ENCODE measurements at regions not wholly inside any gene's neighbourhood (a gene's known extent, or its start where the extent isn't known, plus 50 kb on each side); places are given as distances from the start of the nearest gene placed in this dataset.
"Not testable (repeated sequence)": the region's sequence is repeated elsewhere in the genome, so short reads cannot be mapped to it uniquely, and the experiment has no call there.

DNA sequence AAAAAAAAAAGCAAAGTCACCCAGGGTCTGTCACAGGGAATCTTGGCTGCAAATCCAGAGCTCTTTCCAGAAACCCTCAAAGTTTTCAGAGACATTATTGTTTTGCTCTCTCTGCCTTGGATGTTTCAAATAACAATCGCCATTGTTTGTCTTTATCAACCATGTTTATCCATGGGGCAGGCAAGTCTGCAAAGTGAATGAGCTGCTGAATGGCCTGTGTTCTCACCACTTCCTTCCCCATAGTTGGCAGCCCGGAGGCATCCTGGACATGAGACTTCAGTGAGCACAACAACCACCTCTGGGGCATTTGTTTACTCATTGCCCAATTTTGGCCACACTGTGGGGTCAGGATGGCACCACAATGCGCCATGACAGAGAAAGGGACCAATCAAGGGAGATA, 53.1 kb upstream of the USP7 start:
- H3K9me2 ChIP-seq (replicated peaks; ENCODE audit: low read length), result no peaks in the 10 kb centered on the region

DNA sequence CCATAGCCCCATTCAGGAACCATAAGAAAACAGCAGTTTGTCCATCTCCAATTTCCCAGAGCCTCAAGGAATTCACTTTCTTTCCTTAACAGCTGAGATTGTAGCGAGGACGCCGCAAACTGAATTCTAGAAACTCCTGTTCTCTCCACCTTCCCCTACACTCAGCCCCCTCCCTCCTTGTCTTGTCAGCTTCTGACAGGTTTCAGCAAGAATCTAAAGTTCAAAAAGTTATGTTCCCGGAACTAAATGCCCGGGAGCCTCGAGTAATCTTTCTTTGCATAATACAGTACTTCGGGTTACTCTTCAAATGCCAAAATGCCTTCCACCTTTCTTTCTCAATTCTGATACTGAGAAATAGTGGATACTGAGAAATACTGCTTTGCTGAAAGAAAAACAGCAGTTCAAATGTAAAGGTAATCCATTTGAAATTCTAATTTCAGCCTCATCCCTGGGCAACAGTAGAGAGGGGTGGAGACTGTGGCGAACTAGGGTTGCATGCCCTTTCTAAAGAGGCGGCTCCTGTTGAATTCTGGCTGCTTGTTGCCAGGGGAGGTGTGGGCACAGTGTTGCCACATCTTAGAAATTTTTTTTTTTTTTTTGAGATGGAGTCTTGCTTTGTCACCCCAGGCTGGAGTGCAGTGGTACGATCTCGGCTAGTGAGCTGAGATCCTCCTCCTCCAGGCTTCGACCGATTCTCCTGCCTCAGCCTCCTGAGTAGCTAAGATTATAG, 63.5 kb upstream of the USP7 start:
- ChIA-PET POLR2A (ENCODE audit: unreplicated experiment) (no interaction called here), CTCF (no interaction called here)
- no peak for TF ChIP-seq EZH2 (IDR thresholded peaks at IDR 0.05; ENCODE audit: low read length, unreplicated experiment)
- TF ChIP-seq, protein P1, sequence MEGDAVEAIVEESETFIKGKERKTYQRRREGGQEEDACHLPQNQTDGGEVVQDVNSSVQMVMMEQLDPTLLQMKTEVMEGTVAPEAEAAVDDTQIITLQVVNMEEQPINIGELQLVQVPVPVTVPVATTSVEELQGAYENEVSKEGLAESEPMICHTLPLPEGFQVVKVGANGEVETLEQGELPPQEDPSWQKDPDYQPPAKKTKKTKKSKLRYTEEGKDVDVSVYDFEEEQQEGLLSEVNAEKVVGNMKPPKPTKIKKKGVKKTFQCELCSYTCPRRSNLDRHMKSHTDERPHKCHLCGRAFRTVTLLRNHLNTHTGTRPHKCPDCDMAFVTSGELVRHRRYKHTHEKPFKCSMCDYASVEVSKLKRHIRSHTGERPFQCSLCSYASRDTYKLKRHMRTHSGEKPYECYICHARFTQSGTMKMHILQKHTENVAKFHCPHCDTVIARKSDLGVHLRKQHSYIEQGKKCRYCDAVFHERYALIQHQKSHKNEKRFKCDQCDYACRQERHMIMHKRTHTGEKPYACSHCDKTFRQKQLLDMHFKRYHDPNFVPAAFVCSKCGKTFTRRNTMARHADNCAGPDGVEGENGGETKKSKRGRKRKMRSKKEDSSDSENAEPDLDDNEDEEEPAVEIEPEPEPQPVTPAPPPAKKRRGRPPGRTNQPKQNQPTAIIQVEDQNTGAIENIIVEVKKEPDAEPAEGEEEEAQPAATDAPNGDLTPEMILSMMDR (conservative IDR thresholded peaks at IDR 0.05; ENCODE audit: low read depth, low read length), result no peak
- TF ChIP-seq EZH2phosphoT487 (IDR thresholded peaks at IDR 0.05; ENCODE audit: borderline replicate concordance, low read length), result no peak
- H3K9me2 ChIP-seq (replicated peaks; ENCODE audit: low read length), result no peaks in the 10 kb centered on the region
- no peaks in the 10 kb centered on the region for H3K9me3 ChIP-seq (ENCODE audit: low read length)
- H3K79me2 ChIP-seq (ENCODE audit: low read length), result no peaks in the 10 kb centered on the region
- no peaks in the 10 kb centered on the region for H3K4me1 ChIP-seq (ENCODE audit: insufficient read depth, low read length)
- no peak overlapping the region for H3K4me2 ChIP-seq (ENCODE audit: low read length)
- no peak overlapping the region for H3K4me3 ChIP-seq (ENCODE audit: low read length)
- H4K20me1 ChIP-seq (ENCODE audit: low read length), result no peaks in the 10 kb centered on the region
- intact Hi-C loops (cut with micrococcal nuclease), result no loop called here
- H3K36me3 ChIP-seq (ENCODE audit: low read depth, low read length), result no peaks in the 10 kb centered on the region
- no peak overlapping the region for H3K27ac ChIP-seq (ENCODE audit: low read length)
- no peak for ATAC-seq
- H3K9ac ChIP-seq (ENCODE audit: low read length), result no peak overlapping the region
- no peak for DNase-seq
- peak overlapping the region; percentile 23; the same call in 1 of the 2 replicates for H2AFZ ChIP-seq (ENCODE audit: low read length)
- BruUV-seq (replicated peaks), result no TSS peak
- no peaks in the 10 kb centered on the region for H3F3A ChIP-seq (ENCODE audit: low read length, unreplicated experiment)
- H3K27me3 ChIP-seq (ENCODE audit: low read length), result no peaks in the 10 kb centered on the region

More for the DNA sequence above, 53.1 kb upstream of the USP7 start:
- ATAC-seq (no peak), DNase-seq (no peak)
- Histone ChIP-seq H3K9ac (ENCODE audit: low read length) (no peak overlapping the region), H3K4me1 (ENCODE audit: insufficient read depth, low read length) (no peaks in the 10 kb centered on the region), H3K4me2 (ENCODE audit: low read length) (no peak overlapping the region), H3K9me3 (ENCODE audit: low read length) (no peaks in the 10 kb centered on the region), H4K20me1 (ENCODE audit: low read length) (no peaks in the 10 kb centered on the region), H3K79me2 (ENCODE audit: low read length) (no peaks in the 10 kb centered on the region), H3K36me3 (ENCODE audit: low read depth, low read length) (no peaks in the 10 kb centered on the region), H2AFZ (ENCODE audit: low read length) (no peak overlapping the region), H3K27me3 (ENCODE audit: low read length) (no peaks in the 10 kb centered on the region), H3K27ac (ENCODE audit: low read length) (no peak overlapping the region), H3K4me3 (ENCODE audit: low read length) (no peak overlapping the region), H3F3A (ENCODE audit: low read length, unreplicated experiment) (no peaks in the 10 kb centered on the region)
- intact Hi-C loops (cut with micrococcal nuclease), result no loop called here
- BruUV-seq (replicated peaks), result no TSS peak
- ChIA-PET POLR2A (ENCODE audit: unreplicated experiment) (no interaction called here), CTCF (no interaction called here)
- TF ChIP-seq EZH2phosphoT487 (IDR thresholded peaks at IDR 0.05; ENCODE audit: borderline replicate concordance, low read length) (no peak), EZH2 (IDR thresholded peaks at IDR 0.05; ENCODE audit: low read length, unreplicated experiment) (no peak)
- TF ChIP-seq, protein P1 (conservative IDR thresholded peaks at IDR 0.05; ENCODE audit: low read depth, low read length), result no peak

DNA sequence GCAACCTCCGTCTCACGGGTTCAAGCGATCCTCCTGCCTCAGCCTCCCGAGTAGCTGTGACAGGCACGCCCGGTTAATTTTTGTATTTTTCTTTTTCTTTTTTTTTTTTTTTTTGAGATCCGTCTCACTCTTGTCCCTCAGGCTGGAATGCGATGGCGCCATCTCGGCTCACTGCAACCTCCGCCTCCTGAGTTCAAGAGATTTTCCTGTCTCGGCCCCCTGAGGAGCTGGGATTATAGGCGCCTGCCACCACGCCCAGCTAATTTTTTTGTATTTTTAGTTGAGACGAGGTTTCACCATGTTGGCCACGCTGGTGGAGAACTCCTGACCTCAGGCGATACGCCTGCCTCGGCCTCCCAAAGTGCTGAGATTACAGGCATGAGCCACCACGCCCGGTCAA, 63.0 kb upstream of the HAPSTR1 start:
- ATAC-seq; BruUV-seq (replicated peaks); DNase-seq; H3K9me2 ChIP-seq (replicated peaks; ENCODE audit: low read length); H3K9ac ChIP-seq (ENCODE audit: low read length); H3K4me3 ChIP-seq (ENCODE audit: low read length); H3K27me3 ChIP-seq (ENCODE audit: low read length); CTCF ChIA-PET; H2AFZ ChIP-seq (ENCODE audit: low read length); POLR2A ChIA-PET (ENCODE audit: unreplicated experiment); H3K36me3 ChIP-seq (ENCODE audit: low read depth, low read length); H3F3A ChIP-seq (ENCODE audit: low read length, unreplicated experiment); H3K79me2 ChIP-seq (ENCODE audit: low read length); H3K4me1 ChIP-seq (ENCODE audit: insufficient read depth, low read length); intact Hi-C loops (cut with micrococcal nuclease); H3K27ac ChIP-seq (ENCODE audit: low read length); H4K20me1 ChIP-seq (ENCODE audit: low read length); H3K4me2 ChIP-seq (ENCODE audit: low read length); H3K9me3 ChIP-seq (ENCODE audit: low read length): not testable (repeated sequence)

Data from PC-3 (cell line).